Mammary epithelial cell (primary cell): ENCODE measurements at regions not wholly inside any gene's neighbourhood (a gene's known extent, or its start where the extent isn't known, plus 50 kb on each side); places are given as distances from the start of the nearest gene placed in this dataset.

Experiments used
- EZH2 ChIP-seq: IDR thresholded peaks from 2 replicates; pipeline ENCODE4 v1.6.1; 2012; ENCODE audit warnings: low read length, inconsistent platforms, borderline replicate concordance
- TF ChIP-seq, protein P1 (sequence below), 2 donors: IDR thresholded peaks in 1 of 2; conservative IDR thresholded peaks in 1 of 2; 2 replicates each; pipeline ENCODE4 v1.5.1; 2011 to 2012; ENCODE audit warnings: inconsistent platforms in 2 of 2, low read length in 2 of 2, mild to moderate bottlenecking in 2 of 2, control low read depth in 1 of 2, low read depth in 1 of 2; ENCODE audit not compliant: insufficient read depth in 1 of 2; ENCODE audit errors: extremely low read depth in 1 of 2

- TF ChIP-seq, protein P1, sequence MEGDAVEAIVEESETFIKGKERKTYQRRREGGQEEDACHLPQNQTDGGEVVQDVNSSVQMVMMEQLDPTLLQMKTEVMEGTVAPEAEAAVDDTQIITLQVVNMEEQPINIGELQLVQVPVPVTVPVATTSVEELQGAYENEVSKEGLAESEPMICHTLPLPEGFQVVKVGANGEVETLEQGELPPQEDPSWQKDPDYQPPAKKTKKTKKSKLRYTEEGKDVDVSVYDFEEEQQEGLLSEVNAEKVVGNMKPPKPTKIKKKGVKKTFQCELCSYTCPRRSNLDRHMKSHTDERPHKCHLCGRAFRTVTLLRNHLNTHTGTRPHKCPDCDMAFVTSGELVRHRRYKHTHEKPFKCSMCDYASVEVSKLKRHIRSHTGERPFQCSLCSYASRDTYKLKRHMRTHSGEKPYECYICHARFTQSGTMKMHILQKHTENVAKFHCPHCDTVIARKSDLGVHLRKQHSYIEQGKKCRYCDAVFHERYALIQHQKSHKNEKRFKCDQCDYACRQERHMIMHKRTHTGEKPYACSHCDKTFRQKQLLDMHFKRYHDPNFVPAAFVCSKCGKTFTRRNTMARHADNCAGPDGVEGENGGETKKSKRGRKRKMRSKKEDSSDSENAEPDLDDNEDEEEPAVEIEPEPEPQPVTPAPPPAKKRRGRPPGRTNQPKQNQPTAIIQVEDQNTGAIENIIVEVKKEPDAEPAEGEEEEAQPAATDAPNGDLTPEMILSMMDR (conservative IDR thresholded peaks at IDR 0.05 in 1 of 2, IDR thresholded peaks at IDR 0.05 in 1 of 2; ENCODE audit: extremely low read depth in 1 of 2, insufficient read depth in 1 of 2, low read depth in 1 of 2, low read length in 2 of 2): peak; percentile 86 to 88
- TF ChIP-seq EZH2: no peak
These were observed 144.4 kb upstream of the ZNF644 start for GRCh38 chr1:91166106-91166712.
